ENCODE measurements at regions not wholly inside any gene's neighbourhood (a gene's known extent, or its start where the extent isn't known, plus 50 kb on each side); places are given as distances from the start of the nearest gene placed in this dataset.
"Not testable (repeated sequence)": the region's sequence is repeated elsewhere in the genome, so short reads cannot be mapped to it uniquely, and the experiment has no call there.

DNA sequence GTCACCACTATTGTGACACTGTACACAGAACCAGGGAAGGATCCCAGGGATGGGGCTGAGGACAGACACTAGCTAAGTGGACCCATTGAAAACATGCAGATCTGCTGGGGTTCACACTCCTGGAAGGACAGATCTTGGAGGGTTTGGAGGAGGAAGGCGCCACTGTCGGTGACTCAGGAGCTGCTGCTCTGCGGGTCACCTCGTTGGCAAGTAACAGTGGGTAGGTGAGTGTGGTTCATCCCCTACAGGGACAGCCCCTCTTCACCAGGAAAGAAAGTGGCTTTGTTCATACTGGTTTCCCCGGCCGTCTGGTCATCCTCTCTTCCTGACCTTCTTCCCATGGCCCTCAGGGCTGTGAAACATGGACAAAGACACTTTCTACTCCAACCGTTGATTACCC, 139.5 kb downstream of the POTEB start:
- no CpG with 5 or more reads among the region's 7 CpGs for WGBS (ENCODE audit: missing lambda C conversion rate)
- not testable (repeated sequence) for FAIRE-seq, H3K4me1 ChIP-seq

DNA sequence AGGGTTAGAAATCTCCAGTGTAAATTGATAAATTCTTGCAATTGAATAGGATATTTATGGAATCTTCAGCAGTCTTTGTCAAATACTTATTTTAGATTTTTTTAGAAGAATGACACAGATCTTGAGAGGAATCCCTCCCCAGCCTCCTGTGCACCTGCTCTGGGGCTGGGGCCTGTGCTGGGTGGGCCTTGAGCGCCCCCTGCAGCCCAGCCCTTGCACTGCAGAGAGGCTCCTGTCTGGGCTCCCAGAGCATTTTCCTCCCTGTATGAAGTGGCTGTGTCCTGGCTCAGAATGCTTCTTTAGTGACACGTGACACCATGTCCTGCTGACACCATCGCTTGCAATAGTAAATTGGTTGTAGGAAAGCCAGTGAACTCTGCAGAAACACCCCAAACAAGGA, 141.1 kb downstream of the POTEB start:
- not testable (repeated sequence) for FAIRE-seq
- WGBS (ENCODE audit: missing lambda C conversion rate): no CpG with 5 or more reads among the region's 3 CpGs

More for the DNA sequence above, 139.5 kb downstream of the POTEB start:
- H3K9me3 ChIP-seq; POLR2A ChIA-PET; H3K4me3 ChIP-seq; CTCF ChIA-PET; H3K4me2 ChIP-seq; DNase-seq (ENCODE audit: low read depth in 1 of 2, low spot score in 1 of 2); H3K27ac ChIP-seq: not testable (repeated sequence)
- peak in 1 of 2 experiments; percentile 16; a peak in 1 of 6 replicates for ATAC-seq

DNA sequence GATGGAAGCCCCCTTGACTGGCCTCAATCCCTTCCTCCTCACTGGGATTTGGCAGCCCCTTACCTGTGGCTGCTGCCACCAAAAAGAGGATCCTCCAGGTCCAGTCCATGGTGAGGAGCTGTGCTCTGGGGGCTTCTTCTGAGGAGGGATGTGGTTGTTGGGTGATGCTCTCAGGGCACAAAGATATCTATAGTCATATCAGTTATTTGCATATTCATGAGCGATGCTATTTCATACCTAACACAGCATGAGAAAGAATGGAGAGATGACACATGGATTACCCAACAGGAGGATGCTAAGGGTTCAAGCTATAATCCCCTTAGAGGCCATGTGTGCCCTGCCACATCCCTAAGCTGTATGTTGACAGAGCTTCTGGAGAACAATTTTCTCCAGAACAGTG, 141.7 kb downstream of the POTEB start:
- ATAC-seq; H3K4me1 ChIP-seq; H3K9me3 ChIP-seq; H3K27ac ChIP-seq; CTCF ChIA-PET; POLR2A ChIA-PET; H3K4me2 ChIP-seq; DNase-seq (ENCODE audit: low read depth in 1 of 2, low spot score in 1 of 2); H3K4me3 ChIP-seq; FAIRE-seq: not testable (repeated sequence)
- no CpG with 5 or more reads among the region's 1 CpG for WGBS (ENCODE audit: missing lambda C conversion rate)

More for the DNA sequence above, 141.1 kb downstream of the POTEB start:
- ATAC-seq; H3K9me3 ChIP-seq; POLR2A ChIA-PET; H3K27ac ChIP-seq; H3K4me2 ChIP-seq; CTCF ChIA-PET; DNase-seq (ENCODE audit: low read depth in 1 of 2, low spot score in 1 of 2); H3K4me1 ChIP-seq; H3K4me3 ChIP-seq: not testable (repeated sequence)

DNA sequence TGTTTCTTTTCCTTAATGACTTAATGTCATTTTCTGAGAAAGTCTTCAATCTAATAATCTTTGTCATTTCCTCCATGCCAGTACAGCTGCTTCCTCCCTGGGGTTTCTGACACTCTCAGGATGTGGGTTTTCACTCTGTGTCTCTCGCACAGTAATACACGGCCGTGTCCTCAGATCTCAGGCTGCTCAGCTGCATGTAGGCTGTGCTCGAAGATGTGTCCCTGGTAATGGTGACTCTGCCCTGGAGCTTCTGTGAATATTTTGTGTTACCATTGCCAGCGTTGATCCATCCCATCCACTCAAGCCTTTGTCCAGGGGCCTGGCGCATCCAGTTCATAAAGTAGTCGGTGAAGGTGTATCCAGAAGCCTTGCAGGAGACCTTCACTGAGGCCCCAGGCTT, 142.2 kb downstream of the POTEB start:
- H3K27ac ChIP-seq; H3K4me1 ChIP-seq; CTCF ChIA-PET; FAIRE-seq; DNase-seq (ENCODE audit: low read depth in 1 of 2, low spot score in 1 of 2); H3K4me2 ChIP-seq; H3K4me3 ChIP-seq; ATAC-seq; POLR2A ChIA-PET; H3K9me3 ChIP-seq: not testable (repeated sequence)
- WGBS (ENCODE audit: missing lambda C conversion rate): no CpG with 5 or more reads among the region's 7 CpGs

DNA sequence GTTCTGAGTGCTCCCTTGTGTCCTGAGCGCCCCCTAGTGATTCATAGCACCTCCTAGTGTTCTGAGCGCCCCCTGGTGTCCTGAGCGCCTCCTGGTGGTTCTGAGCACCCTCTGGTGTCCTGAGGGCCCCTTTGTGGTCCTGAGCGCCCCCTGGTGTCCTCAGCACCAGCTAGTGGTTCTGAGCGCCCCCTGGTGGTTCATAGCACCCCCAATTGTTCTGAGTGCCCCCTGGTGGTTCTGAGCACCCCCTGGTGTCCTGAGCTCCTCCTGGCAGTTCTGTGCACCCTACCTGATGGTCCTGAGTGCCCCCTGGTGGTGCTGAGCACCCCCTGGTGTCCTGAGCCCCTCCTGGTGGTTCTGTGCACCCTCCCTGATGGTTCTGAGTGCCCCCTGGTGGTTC, 146.0 kb downstream of the POTEB start:
- POLR2A ChIA-PET; CTCF ChIA-PET; H3K27ac ChIP-seq; DNase-seq (ENCODE audit: low read depth in 1 of 2, low spot score in 1 of 2); H3K9me3 ChIP-seq; H3K4me2 ChIP-seq; H3K4me3 ChIP-seq; H3K4me1 ChIP-seq; FAIRE-seq: not testable (repeated sequence)
- no CpG with 5 or more reads among the region's 5 CpGs for WGBS (ENCODE audit: missing lambda C conversion rate)
- ATAC-seq: peak in 1 of 2 experiments; percentile 35; a peak in 1 of 6 replicates

DNA sequence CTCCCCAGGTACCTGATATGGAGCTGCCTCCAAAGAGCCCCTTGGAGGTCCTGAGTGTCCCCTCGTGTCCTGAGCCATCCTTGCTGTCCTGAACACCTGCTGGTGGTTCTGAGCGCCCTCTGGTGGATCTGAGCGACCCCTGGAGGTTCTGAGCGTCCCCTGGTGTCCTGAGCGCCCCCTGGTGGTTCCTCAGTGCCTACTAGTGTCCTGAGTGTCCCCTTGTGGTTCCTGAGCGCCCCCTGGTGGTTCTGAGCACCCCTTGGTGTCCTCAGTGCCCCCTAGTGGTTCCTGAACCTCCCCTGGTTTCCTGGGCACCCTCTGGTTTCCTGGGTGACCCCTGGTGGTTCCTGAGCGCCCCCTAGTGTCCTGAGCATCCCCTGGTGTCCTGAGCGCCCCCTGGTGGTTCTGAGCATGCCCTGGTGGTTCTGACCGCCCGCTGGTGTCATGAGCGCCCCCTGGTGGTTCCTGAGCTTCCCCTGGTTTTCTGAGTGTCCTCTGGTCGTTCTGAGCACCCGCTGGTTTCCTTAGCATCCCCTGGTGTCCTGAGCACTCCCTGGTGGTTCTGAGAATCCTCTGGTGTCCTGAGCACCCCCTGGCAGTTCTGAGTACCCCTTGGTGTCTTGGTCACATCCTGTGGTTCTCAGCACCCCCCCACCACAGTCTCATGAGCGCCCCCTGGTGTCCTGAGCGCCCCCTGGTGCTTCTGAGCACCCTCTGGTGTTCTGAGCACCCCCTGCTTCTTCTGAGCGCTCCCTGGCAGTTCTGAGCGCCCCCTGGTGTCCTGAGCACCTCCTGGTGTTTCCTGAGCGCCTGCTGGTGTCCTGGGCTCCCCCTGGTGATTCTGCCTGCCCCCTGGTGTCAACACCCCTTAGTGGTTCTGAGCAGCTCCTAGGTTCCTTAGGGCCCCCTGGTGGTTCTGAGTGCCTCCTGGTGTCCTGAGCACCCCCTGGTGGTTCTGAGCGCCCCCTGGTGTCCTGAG, 146.8 kb downstream of the POTEB start:
- ATAC-seq: peak; percentile 65 to 94; a peak in 4 of 6 replicates
- POLR2A ChIA-PET; FAIRE-seq; CTCF ChIA-PET; H3K27ac ChIP-seq; H3K9me3 ChIP-seq; H3K4me3 ChIP-seq; DNase-seq (ENCODE audit: low read depth in 1 of 2, low spot score in 1 of 2); H3K4me2 ChIP-seq; H3K4me1 ChIP-seq: not testable (repeated sequence)
- WGBS (ENCODE audit: missing lambda C conversion rate): no CpG with 5 or more reads among the region's 19 CpGs

DNA sequence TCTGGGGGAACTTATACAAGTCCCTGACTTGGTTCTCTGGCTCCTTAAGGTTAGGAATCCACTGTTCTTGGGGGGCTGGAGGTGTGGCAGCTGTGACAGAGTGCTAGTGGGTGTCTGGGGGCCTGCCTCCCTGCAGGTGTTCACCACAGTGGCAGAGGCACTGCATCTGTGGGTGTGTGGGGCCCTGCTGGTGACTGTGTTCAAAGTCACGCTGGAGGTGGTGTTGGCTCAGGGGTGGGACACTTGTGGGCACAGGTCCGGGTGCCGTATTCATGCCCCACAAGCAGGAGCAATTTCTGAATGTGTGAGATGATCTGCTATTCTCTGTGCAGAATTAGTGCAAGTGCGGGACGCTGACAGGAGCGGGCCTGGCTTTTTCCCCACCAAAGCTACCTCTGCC, 152.5 kb downstream of the POTEB start:
- DNase-seq (ENCODE audit: low read depth in 1 of 2, low spot score in 1 of 2); POLR2A ChIA-PET; H3K9me3 ChIP-seq; FAIRE-seq; ATAC-seq; H3K4me1 ChIP-seq; H3K4me3 ChIP-seq; H3K4me2 ChIP-seq; H3K27ac ChIP-seq; CTCF ChIA-PET: not testable (repeated sequence)
- no CpG with 5 or more reads among the region's 6 CpGs for WGBS (ENCODE audit: missing lambda C conversion rate)

DNA sequence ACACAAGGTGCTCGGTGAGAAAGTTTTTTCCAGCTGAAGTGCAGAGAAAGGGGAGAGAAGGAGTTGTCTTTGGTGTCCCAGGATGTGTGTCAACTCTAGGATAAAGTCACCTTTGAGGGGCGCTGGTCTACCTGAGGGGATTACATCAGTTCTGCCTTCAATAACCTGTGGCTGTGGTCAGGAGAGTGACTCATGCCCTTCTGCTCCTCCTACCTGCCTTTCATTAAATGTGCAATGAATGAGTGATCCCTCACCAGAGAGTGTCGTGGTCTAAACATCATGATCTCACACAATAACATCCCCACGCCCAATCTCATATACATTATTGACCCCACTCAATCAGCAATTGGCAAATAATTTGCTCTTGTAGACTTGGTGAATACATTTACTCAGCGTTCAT, 156.4 kb downstream of the POTEB start:
- H3K27ac ChIP-seq; DNase-seq (ENCODE audit: low read depth in 1 of 2, low spot score in 1 of 2); POLR2A ChIA-PET; ATAC-seq; H3K9me3 ChIP-seq; H3K4me3 ChIP-seq; H3K4me1 ChIP-seq; FAIRE-seq; H3K4me2 ChIP-seq; CTCF ChIA-PET: not testable (repeated sequence)
- WGBS (ENCODE audit: missing lambda C conversion rate): no CpG with 5 or more reads among the region's 5 CpGs

DNA sequence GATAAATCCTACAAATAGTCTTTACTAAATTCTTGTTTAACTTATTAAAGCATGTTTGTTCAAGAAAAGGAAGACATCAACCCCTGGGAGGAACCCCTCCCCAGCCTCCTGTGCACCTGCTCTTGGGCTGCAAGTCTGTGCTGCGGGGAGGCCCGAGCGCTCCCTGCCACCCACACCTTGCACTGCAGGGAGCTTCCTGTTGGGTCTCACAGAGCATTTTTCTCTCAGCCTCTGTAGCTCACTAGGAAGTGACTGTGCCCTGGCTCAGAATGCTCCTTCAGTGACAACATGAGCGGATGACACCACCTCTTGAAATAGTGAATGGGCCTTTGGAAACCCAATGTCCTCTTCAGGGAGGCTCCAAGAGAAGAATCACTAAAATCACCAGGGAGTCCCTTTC, 158.8 kb downstream of the POTEB start:
- not testable (repeated sequence) for H3K4me2 ChIP-seq, FAIRE-seq
- WGBS (ENCODE audit: missing lambda C conversion rate): no CpG with 5 or more reads among the region's 4 CpGs

DNA sequence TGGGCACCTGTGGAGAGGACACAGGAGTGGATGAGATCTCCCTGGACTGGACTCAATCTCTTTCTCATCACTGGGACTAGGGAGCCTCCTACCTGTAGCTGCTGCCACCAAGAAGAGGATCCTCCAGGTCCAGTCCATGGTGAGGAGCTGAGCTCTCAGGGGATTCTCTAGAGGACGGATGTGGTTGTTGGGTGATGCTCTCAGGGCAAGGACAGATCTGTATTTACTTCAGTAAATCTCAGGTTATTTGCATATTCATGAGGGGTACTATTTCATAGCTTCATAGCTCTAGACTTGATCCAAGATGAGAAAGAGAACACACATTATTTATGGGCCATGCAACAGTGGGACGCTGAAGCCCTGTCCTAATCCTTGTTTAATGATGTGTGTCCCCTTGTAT, 159.4 kb downstream of the POTEB start:
- WGBS (ENCODE audit: missing lambda C conversion rate): no CpG with 5 or more reads among the region's 2 CpGs
- FAIRE-seq; H3K4me3 ChIP-seq; ATAC-seq; POLR2A ChIA-PET; H3K27ac ChIP-seq; CTCF ChIA-PET; DNase-seq (ENCODE audit: low read depth in 1 of 2, low spot score in 1 of 2); H3K9me3 ChIP-seq; H3K4me2 ChIP-seq; H3K4me1 ChIP-seq: not testable (repeated sequence)

More for the DNA sequence above, 158.8 kb downstream of the POTEB start:
- H3K4me3 ChIP-seq; DNase-seq (ENCODE audit: low read depth in 1 of 2, low spot score in 1 of 2); POLR2A ChIA-PET; CTCF ChIA-PET; H3K9me3 ChIP-seq; H3K4me1 ChIP-seq; ATAC-seq; H3K27ac ChIP-seq: not testable (repeated sequence)

DNA sequence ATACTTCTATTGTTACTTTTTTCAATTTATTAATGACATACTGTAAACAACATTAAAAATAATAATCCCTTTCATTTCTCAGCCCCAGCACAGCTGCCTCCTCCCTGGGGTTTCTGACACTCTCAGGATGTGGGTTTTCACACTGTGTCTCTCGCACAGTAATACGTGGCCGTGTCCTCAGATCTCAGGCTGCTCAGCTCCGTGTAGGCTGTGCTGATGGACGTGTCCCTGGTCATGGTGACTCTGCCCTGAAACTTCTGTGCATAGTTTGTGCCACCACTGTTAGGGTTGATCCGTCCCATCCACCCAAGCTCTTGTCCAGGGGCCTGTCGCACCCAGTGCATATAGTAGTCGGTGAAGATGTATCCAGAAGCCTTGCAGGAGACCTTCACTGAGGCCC, 159.9 kb downstream of the POTEB start:
- H3K27ac ChIP-seq; H3K4me2 ChIP-seq; DNase-seq (ENCODE audit: low read depth in 1 of 2, low spot score in 1 of 2); H3K4me1 ChIP-seq; H3K9me3 ChIP-seq; CTCF ChIA-PET; ATAC-seq; POLR2A ChIA-PET; H3K4me3 ChIP-seq; FAIRE-seq: not testable (repeated sequence)
- WGBS (ENCODE audit: missing lambda C conversion rate): no CpG with 5 or more reads among the region's 8 CpGs

DNA sequence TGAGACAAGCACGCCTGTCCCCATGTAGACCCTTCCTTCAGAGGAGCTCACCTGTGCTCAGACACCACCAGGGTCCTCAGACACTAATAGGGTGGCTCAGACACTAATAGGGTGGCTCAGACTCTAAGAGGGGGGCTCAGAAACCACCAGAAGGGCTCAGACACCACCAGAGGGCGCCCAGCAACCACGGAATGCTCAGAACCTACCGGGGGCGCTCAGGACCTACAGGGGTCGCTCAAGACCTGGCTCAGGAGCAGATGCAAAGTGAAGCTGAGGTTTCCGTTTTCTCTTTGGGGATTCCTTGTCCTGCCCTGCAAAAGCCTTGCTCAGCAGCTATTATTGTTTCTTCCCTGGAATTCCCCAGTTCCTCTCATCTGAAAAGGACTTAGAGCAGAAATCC, 172.1 kb downstream of the POTEB start:
- H3K4me2 ChIP-seq; H3K4me3 ChIP-seq; POLR2A ChIA-PET; H3K27ac ChIP-seq; H3K9me3 ChIP-seq; DNase-seq (ENCODE audit: low read depth in 1 of 2, low spot score in 1 of 2); H3K4me1 ChIP-seq; FAIRE-seq; CTCF ChIA-PET: not testable (repeated sequence)
- no CpG with 5 or more reads among the region's 7 CpGs for WGBS (ENCODE audit: missing lambda C conversion rate)
- ATAC-seq: peak; percentile 50 to 85; a peak in 3 of 6 replicates

Measured in A549 (cell line).